LNCaP clone FGC (cell line): ENCODE measurements at regions not wholly inside any gene's neighbourhood (a gene's known extent, or its start where the extent isn't known, plus 50 kb on each side); places are given as distances from the start of the nearest gene placed in this dataset.

ENCODE experiments used
- DNase-seq: peaks from one replicate; pipeline ENCODE4 v3.0.0-alpha.2; 2011; ENCODE audit warnings: low read depth
- H3K4me3 ChIP-seq: 2 replicates; pipeline ENCODE4 v1.5.1; 2011; ENCODE audit warnings: mild to moderate bottlenecking, low read depth, low read length, control low read depth
- CTCF ChIP-seq: IDR thresholded peaks from 2 replicates; pipeline ENCODE4 v1.5.1; 2012; ENCODE audit warnings: mild to moderate bottlenecking; ENCODE audit not compliant: control insufficient read depth, insufficient read depth; ENCODE audit errors: extremely low read depth

GRCh38 chr21:33977017-33977720 is 61.6 kb upstream of the ATP5PO start:
- no peak for TF ChIP-seq CTCF
- DNase-seq = no peak
- H3K4me3 ChIP-seq = no peak overlapping the region

GRCh38 chr21:33976082-33977016 is 60.7 kb upstream of the ATP5PO start:
- TF ChIP-seq CTCF = no peak
- no peak overlapping the region for H3K4me3 ChIP-seq

GRCh38 chr21:33975548-33976081 is 60.0 kb upstream of the ATP5PO start:
- DNase-seq = no peak
- no peak for TF ChIP-seq CTCF
- no peak overlapping the region for H3K4me3 ChIP-seq

More at GRCh38 chr21:33976082-33977016, 60.7 kb upstream of the ATP5PO start:
- DNase-seq = no peak

GRCh38 chr21:33974513-33975468 is 59.2 kb upstream of the ATP5PO start:
- DNase-seq = no peak
- no peak overlapping the region for H3K4me3 ChIP-seq
- TF ChIP-seq CTCF = no peak

GRCh38 chr21:33973268-33973667 is 57.7 kb upstream of the ATP5PO start:
- TF ChIP-seq CTCF = no peak
- H3K4me3 ChIP-seq = no peak overlapping the region
- DNase-seq = no peak

GRCh38 chr21:33972539-33972938 is 56.9 kb upstream of the ATP5PO start:
- no peak for TF ChIP-seq CTCF
- H3K4me3 ChIP-seq = no peak overlapping the region
- no peak for DNase-seq
